BLaER1 treated with 17β-estradiol and CSF1 and Interleukin-3, amounts not matched to agents 10 nM and 100 nM (cell line): ENCODE measurements at regions not wholly inside any gene's neighbourhood (a gene's known extent, or its start where the extent isn't known, plus 50 kb on each side); places are given as distances from the start of the nearest gene placed in this dataset.
"Not testable (repeated sequence)": the region's sequence is repeated elsewhere in the genome, so short reads cannot be mapped to it uniquely, and the experiment has no call there.

Experiments
- H3K27ac ChIP-seq, 11 experiments: shearing (Covaris generic); formaldehyde crosslinking; 2 replicates each; pipeline ENCODE4 v1.8.1; 2022
- H3K27me3 ChIP-seq, 11 experiments: shearing (Covaris generic); formaldehyde crosslinking; 2 replicates each; pipeline ENCODE4 v1.8.1; 2022
- H3K36me3 ChIP-seq, 11 experiments: shearing (Covaris generic); formaldehyde crosslinking; 2 replicates each; pipeline ENCODE4 v1.8.1; 2022
- H3K4me1 ChIP-seq, 10 experiments: shearing (Covaris generic); formaldehyde crosslinking; 2 replicates each; pipeline ENCODE4 v1.8.1; 2022
- H3K4me2 ChIP-seq, 11 experiments: shearing (Covaris generic); formaldehyde crosslinking; 2 replicates each; pipeline ENCODE4 v1.8.1; 2022
- H3K4me3 ChIP-seq, 10 experiments: shearing (Covaris generic); formaldehyde crosslinking; 2 replicates each; pipeline ENCODE4 v1.8.1; 2022
- H3K9ac ChIP-seq, 11 experiments: shearing (Covaris generic); formaldehyde crosslinking; 2 replicates each; pipeline ENCODE4 v1.8.1; 2022
- H3K9me3 ChIP-seq, 11 experiments: shearing (Covaris generic); formaldehyde crosslinking; replicated peaks in 1 of 11; 2 replicates each; pipeline ENCODE4 v1.8.1; 2022
- H4K20me1 ChIP-seq, 11 experiments: shearing (Covaris generic); formaldehyde crosslinking; 2 replicates each; pipeline ENCODE4 v1.8.1; 2022
- Cebpa-rat ChIP-seq, 11 experiments: shearing (Covaris generic); IDR thresholded peaks; 2 replicates each; pipeline ENCODE4 v1.8.1; 2022

GRCh38 chr13:40356011-40356410, 310.4 kb downstream of the FOXO1 start:
- H3K9ac ChIP-seq, result no peak overlapping the region
- peaks cover 0 to 8% (median 0%) of the 10 kb centered on the region in 11 experiments; a peak in 1 of 22 replicates for H3K9me3 ChIP-seq
- H3K4me3 ChIP-seq, result no peak overlapping the region
- no peaks in the 10 kb centered on the region for H4K20me1 ChIP-seq
- TF ChIP-seq Cebpa-rat (IDR thresholded peaks at IDR 0.05), result no peak
- no peak overlapping the region for H3K27ac ChIP-seq
- no peaks in the 10 kb centered on the region for H3K27me3 ChIP-seq
- peaks cover 0 to 14% (median 0%) of the 10 kb centered on the region in 10 experiments; a peak in 6 of 20 replicates for H3K4me1 ChIP-seq
- no peaks in the 10 kb centered on the region for H3K36me3 ChIP-seq
- no peak overlapping the region for H3K4me2 ChIP-seq

- H3K4me1 ChIP-seq, result peaks cover 0 to 14% (median 0%) of the 10 kb centered on the region in 10 experiments; a peak in 6 of 20 replicates
- not testable (repeated sequence) for H3K27ac ChIP-seq, H3K4me3 ChIP-seq, H3K9ac ChIP-seq, H3K27me3 ChIP-seq, H3K9me3 ChIP-seq, H4K20me1 ChIP-seq, H3K4me2 ChIP-seq, H3K36me3 ChIP-seq
Measured at GRCh38 chr13:40356458-40356857, 310.0 kb downstream of the FOXO1 start.

- Histone ChIP-seq H3K36me3 (no peaks in the 10 kb centered on the region), H4K20me1 (no peaks in the 10 kb centered on the region), H3K27ac (no peak overlapping the region), H3K9me3 (peaks cover 0 to 9% (median 0%) of the 10 kb centered on the region in 11 experiments; a peak in 1 of 22 replicates), H3K4me3 (no peak overlapping the region), H3K9ac (no peak overlapping the region), H3K4me2 (no peak overlapping the region), H3K4me1 (no peaks in the 10 kb centered on the region), H3K27me3 (no peaks in the 10 kb centered on the region)
- TF ChIP-seq Cebpa-rat (IDR thresholded peaks at IDR 0.05), result no peak
Measured at GRCh38 chr13:40362502-40362901, 303.9 kb downstream of the FOXO1 start.

GRCh38 chr13:40363653-40364052, 302.8 kb downstream of the FOXO1 start:
- H3K36me3 ChIP-seq, result no peaks in the 10 kb centered on the region
- no peak overlapping the region for H3K4me2 ChIP-seq
- H3K9me3 ChIP-seq, result peaks cover 0 to 9% (median 0%) of the 10 kb centered on the region in 11 experiments; a peak in 1 of 22 replicates
- H3K4me3 ChIP-seq, result no peak overlapping the region
- TF ChIP-seq Cebpa-rat (IDR thresholded peaks at IDR 0.05), result no peak
- H3K27me3 ChIP-seq, result no peaks in the 10 kb centered on the region
- no peaks in the 10 kb centered on the region for H3K4me1 ChIP-seq
- no peaks in the 10 kb centered on the region for H4K20me1 ChIP-seq
- H3K27ac ChIP-seq, result no peak overlapping the region
- no peak overlapping the region for H3K9ac ChIP-seq

GRCh38 chr13:40366119-40366518, 300.3 kb downstream of the FOXO1 start:
- Histone ChIP-seq H3K36me3 (no peaks in the 10 kb centered on the region), H3K9ac (no peak overlapping the region), H3K27ac (no peak overlapping the region), H3K9me3 (peaks cover 0 to 9% (median 0%) of the 10 kb centered on the region in 11 experiments; a peak in 1 of 22 replicates), H3K27me3 (no peaks in the 10 kb centered on the region), H3K4me1 (no peaks in the 10 kb centered on the region), H3K4me3 (no peak overlapping the region), H3K4me2 (no peak overlapping the region), H4K20me1 (no peaks in the 10 kb centered on the region)
- TF ChIP-seq Cebpa-rat (IDR thresholded peaks at IDR 0.05), result no peak

GRCh38 chr13:40368127-40368891, 298.1 kb downstream of the FOXO1 start:
- 0 out of 20 replicates have a peak, but pooled peaks cover 0 to under 1% (median 0%) of the 10 kb centered on the region in 10 experiments for H3K4me1 ChIP-seq
- no peak overlapping the region; a peak in 1 of 22 replicates for H3K4me2 ChIP-seq
- no peak overlapping the region for H3K9ac ChIP-seq
- no peak overlapping the region for H3K27ac ChIP-seq
- H3K9me3 ChIP-seq, result peaks cover 0 to 20% (median 12%) of the 10 kb centered on the region in 11 experiments; a peak in 12 of 22 replicates
- no peaks in the 10 kb centered on the region for H3K36me3 ChIP-seq
- H4K20me1 ChIP-seq, result no peaks in the 10 kb centered on the region
- TF ChIP-seq Cebpa-rat (IDR thresholded peaks at IDR 0.05), result no peak
- H3K27me3 ChIP-seq, result no peaks in the 10 kb centered on the region
- H3K4me3 ChIP-seq, result no peak overlapping the region

GRCh38 chr13:40370661-40371060, 295.8 kb downstream of the FOXO1 start:
- no peak overlapping the region for H3K27ac ChIP-seq
- TF ChIP-seq Cebpa-rat (IDR thresholded peaks at IDR 0.05), result no peak

GRCh38 chr13:40371531-40372125, 294.8 kb downstream of the FOXO1 start:
- H3K9ac ChIP-seq, result no peak overlapping the region
- peaks cover 10 to 32% (median 23%) of the 10 kb centered on the region in 11 experiments; a peak in 17 of 22 replicates for H3K9me3 ChIP-seq
- no peak overlapping the region for H3K4me2 ChIP-seq
- no peaks in the 10 kb centered on the region for H4K20me1 ChIP-seq
- no peak overlapping the region for H3K27ac ChIP-seq
- H3K4me1 ChIP-seq, result peaks cover 0 to 32% (median 22%) of the 10 kb centered on the region in 10 experiments; a peak in 16 of 20 replicates
- no peak for TF ChIP-seq Cebpa-rat (IDR thresholded peaks at IDR 0.05)
- H3K4me3 ChIP-seq, result no peak overlapping the region
- H3K27me3 ChIP-seq, result no peaks in the 10 kb centered on the region
- no peaks in the 10 kb centered on the region for H3K36me3 ChIP-seq

More at GRCh38 chr13:40370661-40371060, 295.8 kb downstream of the FOXO1 start:
- Histone ChIP-seq H3K36me3 (no peaks in the 10 kb centered on the region), H3K27me3 (no peaks in the 10 kb centered on the region), H3K4me2 (no peak overlapping the region), H3K9ac (no peak overlapping the region), H3K4me3 (no peak overlapping the region), H4K20me1 (no peaks in the 10 kb centered on the region), H3K4me1 (peaks cover 0 to 22% (median 12%) of the 10 kb centered on the region in 10 experiments; a peak in 13 of 20 replicates), H3K9me3 (peaks cover 10 to 32% (median 23%) of the 10 kb centered on the region in 11 experiments; a peak in 17 of 22 replicates)

GRCh38 chr13:40373608-40374007, 292.8 kb downstream of the FOXO1 start:
- H3K27me3 ChIP-seq, H3K9ac ChIP-seq, H3K27ac ChIP-seq, H4K20me1 ChIP-seq, H3K4me3 ChIP-seq, H3K36me3 ChIP-seq: not testable (repeated sequence)
- Histone ChIP-seq H3K4me1 (peaks cover 6 to 50% (median 40%) of the 10 kb centered on the region in 10 experiments; a peak in 19 of 20 replicates), H3K9me3 (peaks cover 10 to 32% (median 23%) of the 10 kb centered on the region in 11 experiments; a peak in 17 of 22 replicates), H3K4me2 (peak overlapping the region in 5 of 11 experiments; percentile 2 to 39 (median 21); a peak in 7 of 22 replicates)
